GM18519 (cell line): ENCODE measurements at regions not wholly inside any gene's neighbourhood (a gene's known extent, or its start where the extent isn't known, plus 50 kb on each side); places are given as distances from the start of the nearest gene placed in this dataset.

ENCODE experiments used
- ATAC-seq: cut with Tn5 transposase; IDR thresholded peaks from one replicate; pipeline ENCODE4 v1.9.1; 2021; ENCODE audit warnings: mild to moderate bottlenecking, moderate library complexity; ENCODE audit not compliant: unreplicated experiment, low FRiP score

DNA sequence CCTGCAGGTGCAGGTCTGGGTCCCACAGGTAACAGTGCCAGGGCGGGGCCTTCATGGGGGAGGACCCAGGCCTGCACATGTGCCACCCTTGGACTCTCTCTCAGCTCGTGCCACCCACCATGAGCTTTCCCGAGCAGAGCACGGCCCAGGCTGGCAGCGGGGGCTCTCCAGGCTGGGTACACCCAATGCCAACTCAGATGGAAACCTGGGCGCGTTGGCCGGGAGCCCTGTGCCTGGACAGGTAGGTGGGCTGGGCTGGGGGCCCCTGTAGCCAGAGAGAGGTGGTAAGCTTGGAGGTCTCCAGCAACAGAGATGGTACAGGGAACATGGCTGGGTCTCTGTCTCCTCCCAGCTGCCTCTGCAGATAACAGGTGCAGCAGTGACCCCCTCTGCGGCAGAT, 69.9 kb upstream of the ADARB2 start:
- ATAC-seq: no peak

DNA sequence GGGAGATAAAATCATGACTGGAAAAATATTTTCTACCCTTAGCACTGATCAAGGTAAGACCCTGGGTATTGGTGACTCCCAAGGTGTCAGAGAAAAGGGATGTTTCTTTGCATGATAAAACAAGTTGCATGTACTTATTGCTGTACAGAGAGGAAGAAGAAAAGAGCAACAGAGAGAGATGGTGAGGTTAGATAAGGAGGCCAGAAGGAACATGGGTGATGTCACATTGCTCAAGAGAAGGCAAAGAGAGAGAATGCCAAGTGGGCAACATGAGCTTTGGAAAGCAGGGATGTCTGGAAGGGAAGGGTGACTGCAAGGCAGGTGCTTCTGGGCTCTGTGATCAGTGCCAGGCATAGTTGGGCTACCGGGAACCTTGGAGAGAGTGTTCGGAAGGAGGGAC, 65.1 kb upstream of the ADARB2 start:
- no peak for ATAC-seq

DNA sequence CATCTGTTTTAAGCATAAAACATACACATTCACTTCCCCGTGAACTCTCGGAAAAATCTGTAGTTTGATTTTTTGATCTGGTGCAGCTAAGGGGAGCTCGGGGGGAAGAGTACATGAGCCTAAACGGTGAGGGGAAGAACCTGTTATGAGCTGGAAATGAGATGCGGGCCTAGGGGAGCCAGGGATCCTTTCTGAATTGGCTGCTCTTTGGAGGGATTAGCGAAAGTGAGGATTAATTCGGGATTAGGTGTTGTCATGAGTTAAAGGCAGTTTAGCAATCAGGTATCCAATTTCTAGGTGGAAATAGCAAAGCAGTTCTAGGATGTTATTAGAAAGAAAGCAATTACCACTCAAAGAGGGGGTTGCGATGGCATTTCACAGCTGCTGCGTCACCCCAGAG, 51.1 kb upstream of the ADARB2 start:
- no peak for ATAC-seq
